HEK293T (cell line): ENCODE measurements at regions not wholly inside any gene's neighbourhood (a gene's known extent, or its start where the extent isn't known, plus 50 kb on each side); places are given as distances from the start of the nearest gene placed in this dataset.

Experiments used
- BHLHE40 ChIP-seq: fragments of 450-650 bp; IDR thresholded peaks from 2 replicates; pipeline ENCODE4 v1.6.1; 2016; ENCODE audit warnings: mild to moderate bottlenecking, moderate library complexity, borderline replicate concordance
- FOXK2 ChIP-seq: fragments of 450-650 bp; IDR thresholded peaks from 2 replicates; pipeline ENCODE4 v1.6.1; 2016; ENCODE audit warnings: mild to moderate bottlenecking
- FOXM1 ChIP-seq: fragments of 450-650 bp; IDR thresholded peaks from 2 replicates; pipeline ENCODE4 v1.6.1; 2017; ENCODE audit warnings: mild to moderate bottlenecking, borderline replicate concordance
- L3MBTL2 ChIP-seq: fragments of 450-650 bp; conservative IDR thresholded peaks from 2 replicates; pipeline ENCODE4 v1.6.1; 2016; ENCODE audit warnings: mild to moderate bottlenecking

DNA sequence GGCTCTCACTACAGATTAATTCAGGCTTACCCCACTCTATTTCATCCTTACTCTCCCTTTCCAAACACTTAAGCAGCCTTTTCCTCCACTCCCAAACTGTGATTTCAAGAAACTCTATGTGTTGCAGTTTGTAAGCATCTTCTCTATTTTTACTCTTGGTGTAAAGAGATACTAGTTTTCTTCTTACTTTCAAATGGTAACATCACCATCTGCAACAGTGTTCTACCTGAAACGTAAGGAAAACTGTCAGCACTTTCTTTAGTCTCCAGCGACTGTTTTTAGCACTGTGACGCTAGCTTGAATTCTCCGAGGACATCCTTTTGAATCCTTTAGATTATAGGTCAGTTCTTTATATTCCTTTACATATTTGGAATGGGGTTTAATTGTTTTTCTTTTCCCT lies 335.2 kb downstream of the PDGFC start:
- TF ChIP-seq FOXK2 (no peak), L3MBTL2 (no peak), BHLHE40 (no peak), FOXM1 (no peak)
